OCI-LY3 (cell line): ENCODE measurements at regions not wholly inside any gene's neighbourhood (a gene's known extent, or its start where the extent isn't known, plus 50 kb on each side); places are given as distances from the start of the nearest gene placed in this dataset.

Experiments
- EZH2phosphoT487 ChIP-seq: fragments of 200-600 bp; shearing (Covaris generic); IDR thresholded peaks from 2 replicates; pipeline ENCODE4 v1.6.1; 2018; ENCODE audit warnings: antibody characterized with exemption, mixed run types, low read depth
- TF ChIP-seq, protein P1 (sequence below): fragments of 200-600, 300-600 bp; sonication (generic); IDR thresholded peaks from 2 replicates; pipeline ENCODE4 v1.5.1; 2014; ENCODE audit warnings: antibody characterized with exemption, low read length, low read depth

DNA sequence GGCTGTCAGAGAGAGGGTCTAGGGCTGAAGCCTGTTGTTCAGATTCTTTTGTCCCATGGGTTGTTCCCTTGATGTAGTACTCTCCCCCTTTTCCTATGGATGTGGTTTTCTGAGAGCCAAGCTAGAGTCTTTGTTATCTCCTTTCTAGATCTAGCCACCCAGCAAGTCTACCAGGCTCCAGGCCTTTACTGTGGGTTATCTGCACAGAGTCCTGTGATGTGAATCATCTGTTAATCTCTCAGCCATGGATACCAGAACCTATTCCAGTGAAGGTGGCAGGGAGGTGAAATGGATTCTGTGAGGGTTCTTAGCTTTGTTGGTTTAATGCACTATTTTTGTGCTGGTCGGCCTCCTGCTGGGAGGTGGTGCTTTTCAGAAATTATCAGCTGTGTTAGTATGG is 109.5 kb downstream of the PRR32 start:
- TF ChIP-seq, protein P1, sequence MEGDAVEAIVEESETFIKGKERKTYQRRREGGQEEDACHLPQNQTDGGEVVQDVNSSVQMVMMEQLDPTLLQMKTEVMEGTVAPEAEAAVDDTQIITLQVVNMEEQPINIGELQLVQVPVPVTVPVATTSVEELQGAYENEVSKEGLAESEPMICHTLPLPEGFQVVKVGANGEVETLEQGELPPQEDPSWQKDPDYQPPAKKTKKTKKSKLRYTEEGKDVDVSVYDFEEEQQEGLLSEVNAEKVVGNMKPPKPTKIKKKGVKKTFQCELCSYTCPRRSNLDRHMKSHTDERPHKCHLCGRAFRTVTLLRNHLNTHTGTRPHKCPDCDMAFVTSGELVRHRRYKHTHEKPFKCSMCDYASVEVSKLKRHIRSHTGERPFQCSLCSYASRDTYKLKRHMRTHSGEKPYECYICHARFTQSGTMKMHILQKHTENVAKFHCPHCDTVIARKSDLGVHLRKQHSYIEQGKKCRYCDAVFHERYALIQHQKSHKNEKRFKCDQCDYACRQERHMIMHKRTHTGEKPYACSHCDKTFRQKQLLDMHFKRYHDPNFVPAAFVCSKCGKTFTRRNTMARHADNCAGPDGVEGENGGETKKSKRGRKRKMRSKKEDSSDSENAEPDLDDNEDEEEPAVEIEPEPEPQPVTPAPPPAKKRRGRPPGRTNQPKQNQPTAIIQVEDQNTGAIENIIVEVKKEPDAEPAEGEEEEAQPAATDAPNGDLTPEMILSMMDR, result no peak
- TF ChIP-seq EZH2phosphoT487, result no peak
